WTC11 (cell line): ENCODE measurements at regions not wholly inside any gene's neighbourhood (a gene's known extent, or its start where the extent isn't known, plus 50 kb on each side); places are given as distances from the start of the nearest gene placed in this dataset.
A peak's percentile ranks its signal among the peaks of the same experiment; 100 is the strongest.

ENCODE experiments used
- ATAC-seq: fragments of 200-7000 bp; cut with Tn5 transposase; 2 replicates; pipeline ENCODE4 v1.10.0; 2021; ENCODE audit warnings: mild to moderate bottlenecking, moderate library complexity
- CTCF ChIA-PET: fragments of 300-600 bp; sonication (Branson Sonifier 250); formaldehyde crosslinking; loops from one replicate; lab custom pipeline; 2021; ENCODE audit warnings: antibody characterized with exemption; lab: Charles Lee
- POLR2A ChIA-PET: fragments of 350-600 bp; sonication (Branson Sonifier 250); formaldehyde crosslinking; loops from one replicate; lab custom pipeline; 2021; ENCODE audit warnings: antibody characterized with exemption; lab: Charles Lee
- DNase-seq: peaks from one replicate; pipeline ENCODE4 v3.0.0; 2021; ENCODE audit warnings: low spot score
- H3K27ac Mint-ChIP-seq: 2 replicates; pipeline ENCODE4 v1.8.0; 2021; ENCODE audit warnings: mixed read lengths
- H3K27me3 Mint-ChIP-seq: 2 replicates; pipeline ENCODE4 v1.8.0; 2021; ENCODE audit warnings: low read depth, mild to moderate bottlenecking, moderate library complexity, mixed read lengths
- H3K36me3 Mint-ChIP-seq: 2 replicates; pipeline ENCODE4 v1.8.0; 2021; ENCODE audit warnings: mixed read lengths
- H3K4me1 Mint-ChIP-seq: 2 replicates; pipeline ENCODE4 v1.8.0; 2022; ENCODE audit warnings: mixed read lengths
- H3K4me3 Mint-ChIP-seq: 2 replicates; pipeline ENCODE4 v1.8.0; 2021; ENCODE audit warnings: mild to moderate bottlenecking, moderate library complexity, mixed read lengths
- H3K9me3 Mint-ChIP-seq: 2 replicates; pipeline ENCODE4 v1.8.0; 2021; ENCODE audit warnings: mixed read lengths
- ARID4B ChIP-seq: sonication (generic); formaldehyde crosslinking; IDR thresholded peaks from 2 replicates; pipeline ENCODE4 v1.8.0; 2023; ENCODE audit warnings: missing genetic modification reagents, mild to moderate bottlenecking, borderline replicate concordance
- ATF6 ChIP-seq: sonication (generic); formaldehyde crosslinking; IDR thresholded peaks from 2 replicates; pipeline ENCODE4 v1.8.1; 2023; ENCODE audit warnings: mild to moderate bottlenecking, missing genetic modification reagents
- IRF2 ChIP-seq: sonication (generic); formaldehyde crosslinking; IDR thresholded peaks from 2 replicates; pipeline ENCODE4 v1.8.0; 2022; ENCODE audit warnings: low read depth, missing genetic modification reagents, borderline replicate concordance
- MAX ChIP-seq: sonication (generic); formaldehyde crosslinking; IDR thresholded peaks from 2 replicates; pipeline ENCODE4 v1.8.0; 2022; ENCODE audit warnings: mild to moderate bottlenecking, missing genetic modification reagents
- MXD4 ChIP-seq: fragments of 250-450 bp; sonication (Bioruptor Pico); IDR thresholded peaks from 2 replicates; pipeline ENCODE4 v1.8.0; 2021; ENCODE audit warnings: mild to moderate bottlenecking, moderate library complexity, borderline replicate concordance
- RORB ChIP-seq: fragments of 250-450 bp; sonication (Bioruptor Pico); IDR thresholded peaks from 2 replicates; pipeline ENCODE4 v1.9.0; 2021; ENCODE audit warnings: mild to moderate bottlenecking
- SMAD4 ChIP-seq: sonication (generic); formaldehyde crosslinking; IDR thresholded peaks from 2 replicates; pipeline ENCODE4 v1.8.0; 2022; ENCODE audit warnings: mild to moderate bottlenecking, missing genetic modification reagents
- ZNF121 ChIP-seq: sonication (generic); formaldehyde crosslinking; IDR thresholded peaks from 2 replicates; pipeline ENCODE4 v1.8.0; 2023; ENCODE audit warnings: missing genetic modification reagents
- ZNF232 ChIP-seq: sonication (generic); formaldehyde crosslinking; IDR thresholded peaks from 2 replicates; pipeline ENCODE4 v1.8.0; 2022; ENCODE audit warnings: mild to moderate bottlenecking, missing genetic modification reagents
- ZNF512 ChIP-seq: sonication (generic); formaldehyde crosslinking; IDR thresholded peaks from 2 replicates; pipeline ENCODE4 v1.8.1; 2022; ENCODE audit warnings: missing genetic modification reagents, borderline replicate concordance
- TF ChIP-seq, protein P1 (sequence below): fragments of 250-450 bp; sonication (Bioruptor Pico); IDR thresholded peaks from 2 replicates; pipeline ENCODE4 v1.9.0; 2021; ENCODE audit warnings: mild to moderate bottlenecking
- TF ChIP-seq, protein P2 (sequence below): sonication (generic); formaldehyde crosslinking; IDR thresholded peaks from 2 replicates; pipeline ENCODE4 v1.8.1; 2023; ENCODE audit warnings: mild to moderate bottlenecking, moderate library complexity, missing genetic modification reagents
- TF ChIP-seq, protein P3 (sequence below): fragments of 250-450 bp; sonication (Bioruptor Pico); conservative IDR thresholded peaks from 2 replicates; pipeline ENCODE4 v1.9.0; 2021; ENCODE audit warnings: mild to moderate bottlenecking

DNA sequence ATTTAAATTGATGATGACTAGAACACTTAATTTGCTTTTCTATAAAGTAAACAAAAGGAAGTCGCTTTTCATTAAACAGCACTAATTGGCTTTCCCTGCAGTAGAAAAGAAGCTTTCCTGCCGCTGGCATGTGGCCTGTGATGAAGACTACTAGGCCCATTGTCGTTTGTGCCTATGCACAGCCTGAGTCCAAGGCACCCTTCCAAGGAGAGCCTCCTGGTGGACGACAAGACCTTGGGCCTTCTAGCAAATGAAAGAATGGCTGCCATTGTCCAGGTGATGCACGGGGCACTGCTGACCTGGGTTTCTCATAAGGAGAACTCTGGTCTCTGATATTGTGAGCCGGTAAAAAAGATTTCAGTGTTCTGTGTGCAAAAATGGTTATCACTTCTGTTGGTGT lies 233.0 kb downstream of the COL4A1 start:
- Mint-ChIP-seq H3K27ac (no peak overlapping the region), H3K36me3 (no peaks in the 10 kb centered on the region), H3K9me3 (peaks cover 12% of the 10 kb centered on the region), H3K27me3 (no peaks in the 10 kb centered on the region), H3K4me3 (no peak overlapping the region), H3K4me1 (peaks cover 8% of the 10 kb centered on the region)
- POLR2A ChIA-PET = no interaction called here
- DNase-seq = no peak
- ATAC-seq = peak; percentile 87
- TF ChIP-seq MXD4 (CRISPR knock-in tag) (no peak), ZNF512 (CRISPR knock-in tag) (no peak), ATF6 (CRISPR knock-in tag) (no peak), IRF2 (CRISPR knock-in tag) (no peak)
- TF ChIP-seq, protein P1, sequence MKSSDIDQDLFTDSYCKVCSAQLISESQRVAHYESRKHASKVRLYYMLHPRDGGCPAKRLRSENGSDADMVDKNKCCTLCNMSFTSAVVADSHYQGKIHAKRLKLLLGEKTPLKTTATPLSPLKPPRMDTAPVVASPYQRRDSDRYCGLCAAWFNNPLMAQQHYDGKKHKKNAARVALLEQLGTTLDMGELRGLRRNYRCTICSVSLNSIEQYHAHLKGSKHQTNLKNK (CRISPR knock-in tag) = no peak
- CTCF ChIA-PET = no interaction called here

DNA sequence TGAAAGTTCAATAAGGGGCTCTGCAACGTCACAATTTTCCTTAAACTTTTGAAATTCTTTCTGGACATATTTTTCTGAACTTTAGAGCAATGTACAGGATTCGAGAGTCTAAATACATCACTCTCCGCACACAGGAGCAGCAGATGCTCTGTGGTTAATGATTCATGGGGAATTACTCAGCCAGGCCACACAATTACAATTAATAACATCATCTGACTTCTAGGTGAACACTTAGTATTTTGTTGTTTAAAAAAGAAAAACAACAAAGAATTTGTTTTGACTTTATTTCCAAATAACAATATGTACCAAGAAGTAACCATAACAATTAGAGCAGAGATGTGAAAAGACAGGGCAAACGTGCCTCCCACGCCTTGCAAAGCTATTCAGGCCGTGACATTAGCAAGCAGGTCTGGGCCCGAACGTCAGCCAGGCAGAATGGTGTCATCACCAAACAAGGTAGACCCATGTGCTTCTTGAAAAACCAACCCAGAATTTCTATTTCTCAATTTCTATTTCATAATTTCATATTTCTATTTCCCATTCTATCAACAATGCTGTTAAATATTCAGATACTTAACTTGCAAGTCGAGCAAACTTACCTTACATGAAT lies 236.3 kb downstream of the COL4A1 start:
- CTCF ChIA-PET = interaction anchor here (1.1 kb wide), 1 partner anchor 19 kb away, joined by 4 read pairs; no protein-coding TSS in a partner anchor
- Mint-ChIP-seq H3K4me1 (peaks cover 8% of the 10 kb centered on the region), H3K27me3 (no peaks in the 10 kb centered on the region), H3K9me3 (peaks cover under 1% of the 10 kb centered on the region; the same call in 1 of the 2 replicates), H3K27ac (no peak overlapping the region), H3K4me3 (no peak overlapping the region), H3K36me3 (no peaks in the 10 kb centered on the region)
- ATAC-seq (no peak), DNase-seq (no peak)
- POLR2A ChIA-PET = no interaction called here
- TF ChIP-seq, protein P2, sequence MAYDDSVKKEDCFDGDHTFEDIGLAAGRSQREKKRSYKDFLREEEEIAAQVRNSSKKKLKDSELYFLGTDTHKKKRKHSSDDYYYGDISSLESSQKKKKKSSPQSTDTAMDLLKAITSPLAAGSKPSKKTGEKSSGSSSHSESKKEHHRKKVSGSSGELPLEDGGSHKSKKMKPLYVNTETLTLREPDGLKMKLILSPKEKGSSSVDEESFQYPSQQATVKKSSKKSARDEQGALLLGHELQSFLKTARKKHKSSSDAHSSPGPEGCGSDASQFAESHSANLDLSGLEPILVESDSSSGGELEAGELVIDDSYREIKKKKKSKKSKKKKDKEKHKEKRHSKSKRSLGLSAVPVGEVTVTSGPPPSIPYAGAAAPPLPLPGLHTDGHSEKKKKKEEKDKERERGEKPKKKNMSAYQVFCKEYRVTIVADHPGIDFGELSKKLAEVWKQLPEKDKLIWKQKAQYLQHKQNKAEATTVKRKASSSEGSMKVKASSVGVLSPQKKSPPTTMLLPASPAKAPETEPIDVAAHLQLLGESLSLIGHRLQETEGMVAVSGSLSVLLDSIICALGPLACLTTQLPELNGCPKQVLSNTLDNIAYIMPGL (CRISPR knock-in tag) = no peak
- TF ChIP-seq RORB (CRISPR knock-in tag) = no peak
- TF ChIP-seq MAX = no peak
- no peak for TF ChIP-seq ZNF121 (CRISPR knock-in tag)
- no peak for TF ChIP-seq ZNF232
- TF ChIP-seq ARID4B (CRISPR knock-in tag) = no peak
- TF ChIP-seq, protein P3, sequence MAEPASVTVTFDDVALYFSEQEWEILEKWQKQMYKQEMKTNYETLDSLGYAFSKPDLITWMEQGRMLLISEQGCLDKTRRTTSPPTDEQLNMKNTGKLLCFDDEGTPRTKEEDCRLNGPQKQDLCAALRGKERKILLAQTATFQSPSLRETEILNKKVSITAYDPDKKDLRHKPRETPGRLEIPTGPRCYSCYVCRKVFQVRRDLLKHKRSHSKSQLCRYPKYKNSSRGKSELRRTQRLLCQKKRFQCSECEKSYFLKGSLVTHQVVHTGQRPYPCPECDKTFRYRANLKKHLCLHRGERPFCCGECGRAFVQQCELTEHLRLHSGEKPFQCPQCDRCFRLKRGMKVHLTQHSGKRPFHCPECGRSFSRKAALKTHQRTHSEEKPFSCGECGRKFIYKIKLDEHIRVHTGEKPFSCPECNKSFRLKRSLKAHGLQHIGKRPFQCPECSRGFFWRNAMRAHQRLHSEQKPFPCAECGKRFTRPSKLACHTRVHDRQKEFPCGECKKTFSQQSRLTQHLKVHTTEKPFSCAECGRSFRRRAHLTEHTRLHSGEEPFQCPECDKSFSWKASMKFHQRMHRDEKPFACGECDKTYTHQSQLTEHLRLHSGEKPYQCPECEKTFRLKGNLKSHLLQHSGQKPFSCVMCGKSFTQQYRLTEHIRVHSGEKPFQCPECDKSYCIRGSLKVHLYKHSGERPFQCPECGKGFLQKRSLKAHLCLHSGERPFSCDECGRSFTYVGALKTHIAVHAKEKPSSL (CRISPR knock-in tag) = no peak
- no peak for TF ChIP-seq SMAD4
